Epithelial cell of esophagus (primary cell): ENCODE measurements at regions not wholly inside any gene's neighbourhood (a gene's known extent, or its start where the extent isn't known, plus 50 kb on each side); places are given as distances from the start of the nearest gene placed in this dataset.

Experiments used
- DNase-seq: peaks from one replicate; pipeline ENCODE4 v3.0.0; 2010; ENCODE audit warnings: low read depth
- H3K4me3 ChIP-seq: 2 replicates; pipeline ENCODE4 v1.5.1; 2011; ENCODE audit warnings: mild to moderate bottlenecking, low read length, control low read depth
- CTCF ChIP-seq: IDR thresholded peaks from 2 replicates; pipeline ENCODE4 v1.5.1; 2011; ENCODE audit warnings: low read depth, mild to moderate bottlenecking, low read length, control low read depth, inconsistent platforms; ENCODE audit not compliant: insufficient read depth; ENCODE audit errors: missing control alignments

- TF ChIP-seq CTCF = no peak
- DNase-seq = no peak
- H3K4me3 ChIP-seq = no peak overlapping the region
Measured at GRCh38 chr12:131543040-131543439, 167.8 kb upstream of the SFSWAP start.

GRCh38 chr12:131547555-131547954 lies 163.3 kb upstream of the SFSWAP start:
- no peak for DNase-seq
- no peak overlapping the region for H3K4me3 ChIP-seq
- no peak for TF ChIP-seq CTCF

GRCh38 chr12:131550121-131550520 lies 160.8 kb upstream of the SFSWAP start:
- H3K4me3 ChIP-seq = no peak overlapping the region
- no peak for TF ChIP-seq CTCF
- DNase-seq = no peak

GRCh38 chr12:131551675-131552491 lies 159.0 kb upstream of the SFSWAP start:
- H3K4me3 ChIP-seq = no peak overlapping the region
- TF ChIP-seq CTCF = no peak

GRCh38 chr12:131552492-131552863 lies 158.4 kb upstream of the SFSWAP start:
- no peak for DNase-seq
- H3K4me3 ChIP-seq = no peak overlapping the region
- no peak for TF ChIP-seq CTCF

More at GRCh38 chr12:131551675-131552491, 159.0 kb upstream of the SFSWAP start:
- DNase-seq = no peak

- no peak for TF ChIP-seq CTCF
- no peak overlapping the region for H3K4me3 ChIP-seq
- DNase-seq = no peak
Measured at GRCh38 chr12:131553096-131553777, 157.7 kb upstream of the SFSWAP start.
